NT2/D1 (cell line): ENCODE measurements at regions not wholly inside any gene's neighbourhood (a gene's known extent, or its start where the extent isn't known, plus 50 kb on each side); places are given as distances from the start of the nearest gene placed in this dataset.

Experiments
- SUZ12 ChIP-seq: IDR thresholded peaks from 2 replicates; pipeline ENCODE4 v1.6.1; 2011; ENCODE audit not compliant: insufficient read length, insufficient read depth; ENCODE audit errors: extremely low read depth
- YY1 ChIP-seq: IDR thresholded peaks from 2 replicates; pipeline ENCODE4 v1.6.1; 2011; ENCODE audit not compliant: insufficient read length, insufficient read depth
- ZNF274 ChIP-seq: IDR thresholded peaks from 2 replicates; pipeline ENCODE4 v1.6.1; 2011; ENCODE audit warnings: mild to moderate bottlenecking, low read depth, low read length

GRCh38 chr4:108432418-108432817, 188.0 kb upstream of the RPL34 start:
- no peak for TF ChIP-seq ZNF274
- TF ChIP-seq YY1 = no peak
- TF ChIP-seq SUZ12 = no peak
